A204.1 (cell line): ENCODE measurements at regions not wholly inside any gene's neighbourhood (a gene's known extent, or its start where the extent isn't known, plus 50 kb on each side); places are given as distances from the start of the nearest gene placed in this dataset.
"Not testable (repeated sequence)": the region's sequence is repeated elsewhere in the genome, so short reads cannot be mapped to it uniquely, and the experiment has no call there.

Experiments used
- FAIRE-seq: peaks from 2 replicates; lab custom pipeline; 2012; peaks lifted over from hg19 to GRCh38; lab: Jason Lieb, UNC

DNA sequence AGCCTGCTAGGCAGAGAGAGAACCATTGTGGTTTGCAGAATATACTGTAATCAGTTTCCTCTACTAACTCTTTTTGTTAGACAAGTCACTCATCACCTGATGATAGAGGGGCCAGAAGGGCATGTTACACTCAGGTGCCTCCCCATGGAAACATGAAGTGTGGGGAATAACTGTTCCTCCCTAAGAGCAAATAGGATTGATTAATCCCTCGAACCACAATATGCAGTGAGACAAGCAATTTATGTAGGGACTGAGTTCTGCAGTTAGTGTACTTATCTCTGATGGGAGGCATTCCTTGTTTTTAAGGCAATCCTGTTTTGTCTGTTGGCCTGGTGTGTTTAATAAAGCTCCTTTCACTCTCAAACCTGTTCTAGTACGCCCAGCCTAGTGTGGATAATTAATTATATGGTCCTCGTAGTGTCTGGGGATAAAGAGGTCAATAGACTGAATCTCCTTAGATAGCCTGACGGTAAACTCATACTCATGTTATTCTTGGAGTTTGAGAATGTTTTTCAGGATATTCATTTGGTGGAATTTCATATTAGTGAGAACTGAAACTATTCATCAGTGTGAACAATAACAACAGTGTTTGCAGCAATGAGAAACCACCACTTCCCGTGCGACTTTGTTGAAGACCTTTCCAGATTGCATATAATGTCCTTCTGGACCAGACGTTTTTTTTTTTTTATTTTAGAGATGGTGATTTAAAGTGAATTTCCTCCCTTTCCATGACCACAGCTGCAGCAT, 344.8 kb upstream of the FZD8 start:
- no peak for FAIRE-seq

- FAIRE-seq, result no peak
These were observed 337.0 kb upstream of the FZD8 start for GRCh38 chr10:35979116-35979515.

DNA sequence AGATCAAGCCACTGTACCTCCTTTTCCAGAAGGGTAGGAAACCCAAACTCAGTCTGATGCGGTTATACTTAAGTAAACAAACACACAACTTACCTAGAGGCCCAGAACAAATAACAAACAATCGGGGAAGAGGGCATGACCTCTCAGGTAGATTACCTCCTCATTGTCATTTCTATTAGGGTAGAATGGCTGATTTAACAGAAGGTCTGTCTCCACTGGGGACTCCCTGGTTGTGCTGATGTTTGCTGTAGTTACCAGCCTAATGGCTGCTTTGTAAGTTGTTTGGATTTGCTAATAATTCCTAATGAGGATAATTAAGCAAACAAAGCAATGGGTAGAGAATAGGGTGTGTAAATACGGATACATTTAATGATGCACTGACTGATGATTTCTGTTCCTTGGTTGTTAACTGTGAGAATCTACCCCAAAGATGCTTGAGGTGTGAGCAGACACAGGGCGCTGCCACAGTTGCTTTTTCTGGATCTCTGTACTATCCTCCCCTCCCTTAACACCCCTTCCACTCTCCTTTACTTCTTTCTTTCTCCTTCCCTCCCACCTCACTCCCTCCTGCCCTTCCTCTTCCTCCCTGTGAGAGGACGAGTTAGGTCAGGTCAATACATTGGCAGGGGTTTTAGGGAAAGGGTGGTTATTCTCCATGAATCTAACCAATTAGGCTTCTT, 332.0 kb upstream of the FZD8 start:
- FAIRE-seq, result not testable (repeated sequence)

DNA sequence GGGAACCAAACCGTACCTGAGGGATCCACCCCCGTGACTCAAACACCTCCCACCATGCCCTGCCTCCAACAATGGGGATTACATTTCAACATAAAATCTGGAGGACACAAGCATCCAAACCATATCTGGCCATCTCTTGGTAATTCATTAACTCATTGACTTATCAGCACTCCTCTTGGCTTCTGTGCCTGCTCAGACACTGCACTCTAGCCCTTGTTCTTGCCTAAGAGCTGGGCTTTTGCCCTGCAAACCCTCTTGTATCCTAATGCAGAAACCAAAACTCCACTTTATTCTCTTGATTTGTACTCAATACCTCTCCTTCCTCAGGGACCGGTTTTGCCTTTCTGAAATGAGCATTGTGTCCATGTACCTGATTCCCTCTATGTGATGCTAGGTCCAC, 330.2 kb upstream of the FZD8 start:
- FAIRE-seq, result no peak

DNA sequence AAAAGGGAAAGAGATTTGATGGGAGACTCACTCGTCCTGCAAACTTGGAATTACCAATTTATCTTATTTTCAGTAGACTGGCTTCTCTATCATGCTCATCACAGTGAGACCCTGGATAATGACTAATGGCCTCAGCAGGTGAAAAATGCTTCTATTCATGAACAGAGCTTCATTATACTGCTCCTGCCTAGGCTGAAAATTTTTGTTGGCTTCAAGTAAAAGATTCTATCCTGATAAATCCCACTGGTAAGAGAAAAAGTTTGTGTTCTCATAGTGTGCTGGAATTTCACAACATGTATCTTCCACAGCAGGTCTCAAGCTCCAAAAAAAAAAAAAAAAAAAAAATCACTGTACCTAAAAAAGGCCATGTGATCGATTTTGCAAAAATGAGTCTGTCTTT, 329.3 kb upstream of the FZD8 start:
- no peak for FAIRE-seq

GRCh38 chr10:35963685-35964084, 321.6 kb upstream of the FZD8 start:
- FAIRE-seq, result no peak

DNA sequence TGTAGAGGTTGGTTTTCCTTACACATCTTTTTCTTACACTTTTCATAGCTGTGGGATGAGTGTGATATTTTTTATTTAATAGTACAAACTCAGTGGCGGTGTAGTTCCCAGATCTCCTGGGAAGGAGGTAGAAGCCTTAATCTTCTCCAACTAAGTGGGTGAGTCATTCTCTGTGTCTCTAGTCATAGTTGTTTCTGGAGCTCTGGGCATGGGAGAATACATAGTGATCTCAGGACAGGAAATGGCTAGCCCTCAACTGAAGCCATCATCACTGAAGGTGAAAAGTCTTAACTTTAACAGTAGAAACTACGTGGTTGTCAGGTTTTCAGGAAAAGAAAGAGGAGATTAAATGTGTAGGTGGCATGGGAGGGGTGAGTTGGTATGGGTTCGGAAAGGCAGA, 319.4 kb upstream of the FZD8 start:
- no peak for FAIRE-seq

- no peak for FAIRE-seq
These were observed 317.2 kb upstream of the FZD8 start for GRCh38 chr10:35959252-35959651.

DNA sequence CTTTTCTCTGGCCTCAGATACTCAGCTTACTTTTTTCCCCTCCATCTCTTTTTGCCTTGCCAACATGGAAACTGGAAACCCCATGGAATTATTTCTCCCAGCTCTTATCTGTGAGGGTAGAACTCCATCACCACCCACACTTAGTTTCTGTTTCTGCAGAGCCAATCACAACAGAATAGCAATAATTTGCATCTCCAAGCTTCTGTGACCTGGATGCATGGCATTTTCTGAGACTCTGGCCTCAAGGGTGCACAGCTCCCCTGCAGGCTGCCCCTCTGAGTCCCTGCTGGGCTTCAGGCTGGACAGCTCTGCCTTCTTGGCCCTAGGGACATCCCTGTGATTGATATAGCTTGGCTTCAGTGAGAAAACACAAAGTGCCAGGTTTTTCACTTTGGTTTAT, 316.5 kb upstream of the FZD8 start:
- FAIRE-seq, result not testable (repeated sequence)

DNA sequence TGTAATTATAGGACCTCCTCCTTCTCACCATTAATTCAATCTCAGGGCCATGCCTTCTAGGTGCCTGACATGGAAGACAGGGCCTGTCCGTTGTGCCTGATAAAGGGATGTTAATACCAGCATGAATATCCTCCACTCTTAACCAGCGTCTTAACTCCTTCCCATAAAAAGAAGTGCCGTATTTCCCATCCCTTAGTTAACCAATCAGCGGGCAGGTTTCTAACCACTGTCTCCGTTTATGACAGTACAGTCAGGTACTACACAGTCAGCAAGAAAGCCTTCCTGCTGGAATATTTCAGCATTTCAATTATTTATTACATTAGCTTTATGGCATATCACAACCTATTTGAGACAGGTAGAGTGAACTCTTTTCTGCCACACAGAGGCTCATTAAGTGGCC, 308.6 kb upstream of the FZD8 start:
- FAIRE-seq, result no peak

GRCh38 chr10:35950226-35950625, 308.1 kb upstream of the FZD8 start:
- FAIRE-seq, result no peak

GRCh38 chr10:35949811-35950211, 307.7 kb upstream of the FZD8 start:
- FAIRE-seq, result no peak

GRCh38 chr10:35946556-35946955, 304.5 kb upstream of the FZD8 start:
- FAIRE-seq, result no peak

GRCh38 chr10:35942057-35942456, 300.0 kb upstream of the FZD8 start:
- FAIRE-seq, result no peak

DNA sequence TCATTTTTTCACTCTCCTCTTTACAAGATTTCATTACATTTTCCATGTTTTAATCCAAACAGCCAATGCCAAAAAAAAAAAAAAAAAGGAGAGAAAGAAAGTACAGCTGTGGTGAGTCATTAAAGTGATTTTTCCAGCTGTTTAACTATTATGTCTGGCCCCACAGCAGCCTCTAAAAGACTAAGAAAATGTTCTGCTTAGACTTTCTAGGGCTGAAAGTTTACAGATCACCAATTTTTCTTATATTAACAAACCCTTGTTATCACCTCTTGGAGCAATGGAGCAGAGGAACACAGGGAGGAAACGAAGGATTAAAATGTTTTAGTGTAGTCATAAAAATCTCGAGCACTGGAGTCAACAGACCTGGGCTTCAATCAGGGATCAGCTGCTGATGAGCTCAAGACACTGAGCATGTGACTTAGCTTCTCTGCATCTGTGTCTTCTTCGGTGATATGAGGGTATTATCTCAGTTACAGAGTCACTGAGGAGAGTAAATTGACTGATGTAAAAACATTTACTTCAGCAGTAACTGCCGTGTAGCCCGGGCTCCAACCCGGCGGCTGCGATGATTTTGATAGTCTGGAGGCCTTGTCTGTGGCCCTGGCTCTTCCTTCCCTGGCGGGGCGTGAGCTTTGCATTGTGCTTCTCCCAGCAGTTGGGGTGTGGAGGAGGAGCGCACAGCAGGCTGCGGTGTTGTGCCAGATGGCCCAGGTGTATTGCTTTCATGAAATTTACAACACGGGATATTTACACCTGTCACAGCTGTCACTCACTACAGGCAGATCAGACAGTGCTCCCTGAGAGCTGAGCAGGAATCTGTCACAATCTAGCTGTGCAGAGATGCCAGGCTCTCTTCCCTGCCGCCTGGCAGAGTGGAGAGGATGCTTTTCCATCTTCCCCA, 298.3 kb upstream of the FZD8 start:
- no peak for FAIRE-seq

DNA sequence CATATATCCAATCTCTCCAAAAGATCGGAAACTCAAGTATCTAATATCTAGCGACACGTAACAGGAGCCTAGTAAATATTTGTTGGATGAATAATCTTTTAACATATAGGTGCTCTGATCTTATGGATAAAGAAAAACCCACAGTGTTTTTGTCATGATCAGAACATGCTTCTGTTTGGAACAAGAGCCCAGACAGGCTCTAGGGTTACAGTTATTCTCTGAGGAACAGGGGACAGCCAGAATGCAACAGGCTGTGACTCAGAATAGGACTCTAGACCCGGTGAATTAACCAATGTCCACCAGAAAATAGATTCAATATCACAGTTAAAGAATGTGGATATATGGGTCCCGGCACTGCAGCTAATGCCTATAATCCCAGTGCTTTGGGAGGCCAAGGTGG, 296.1 kb upstream of the FZD8 start:
- FAIRE-seq, result no peak

DNA sequence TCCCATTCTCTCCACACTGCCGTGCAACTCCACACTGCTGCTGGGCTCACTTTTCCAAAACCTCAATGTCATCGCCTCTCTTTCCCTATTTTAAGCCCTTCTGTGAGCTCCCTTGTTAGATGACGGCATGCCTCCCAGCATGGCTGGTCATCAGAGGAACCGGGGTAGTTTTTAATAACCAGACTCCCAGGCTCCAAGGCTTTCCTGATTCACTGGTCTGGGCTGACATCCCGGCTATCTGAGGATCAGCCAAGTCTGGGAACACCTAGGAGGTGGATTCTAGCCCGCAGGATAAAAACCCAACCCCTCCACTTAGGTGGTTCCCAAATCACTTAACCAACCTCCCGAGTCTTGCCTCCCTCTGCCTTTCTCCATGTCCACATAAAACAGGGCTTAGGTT, 295.4 kb upstream of the FZD8 start:
- no peak for FAIRE-seq

DNA sequence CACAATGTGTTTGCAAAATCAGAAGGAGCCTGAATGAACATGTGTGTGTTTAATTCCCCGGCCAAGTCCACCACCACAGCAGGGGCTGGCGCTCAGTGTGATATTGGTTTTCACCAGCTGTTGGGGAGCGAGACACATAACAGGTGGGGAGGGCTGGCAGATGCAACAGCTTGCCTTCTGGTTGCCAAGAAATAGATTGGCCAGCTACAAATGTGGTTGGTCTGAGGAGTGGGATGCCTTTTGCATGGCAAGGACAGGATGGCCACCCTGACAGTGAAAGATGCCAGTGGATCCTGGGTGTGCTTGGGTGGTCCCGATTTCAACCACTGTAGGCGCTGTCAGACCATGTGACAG, 292.5 kb upstream of the FZD8 start:
- FAIRE-seq, result no peak

DNA sequence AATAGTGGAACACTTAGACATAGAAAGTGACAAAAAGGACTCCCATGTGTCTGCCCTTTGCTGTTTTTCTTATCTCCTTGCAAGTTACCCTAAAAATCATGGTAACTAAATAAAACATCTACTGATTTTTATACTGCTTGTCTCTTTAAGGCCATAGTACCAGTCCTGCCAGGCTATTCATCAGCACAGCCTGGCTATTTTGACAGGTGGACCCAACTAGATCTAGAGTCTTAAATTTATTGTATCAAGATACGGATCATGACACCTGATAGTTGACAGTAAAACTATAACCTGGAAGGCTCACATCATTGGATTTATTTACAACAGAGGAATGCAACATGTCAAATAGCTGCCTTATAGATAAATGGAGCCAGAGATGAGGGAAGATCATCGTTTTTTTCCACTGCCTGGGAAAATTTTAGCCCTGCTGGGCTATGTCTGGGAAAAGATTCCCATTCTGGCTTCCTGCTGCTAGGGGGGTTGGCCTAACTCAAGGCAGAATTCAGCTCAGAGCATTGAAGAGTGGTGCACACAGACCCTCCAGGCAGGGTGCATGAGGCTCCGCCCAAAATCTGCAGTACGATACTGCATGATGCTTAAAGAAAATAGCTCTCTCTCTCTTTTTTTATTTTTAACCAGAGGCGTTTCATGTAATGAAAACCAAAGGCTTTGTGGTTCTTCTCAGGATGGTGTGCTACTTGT, 292.0 kb upstream of the FZD8 start:
- no peak for FAIRE-seq

DNA sequence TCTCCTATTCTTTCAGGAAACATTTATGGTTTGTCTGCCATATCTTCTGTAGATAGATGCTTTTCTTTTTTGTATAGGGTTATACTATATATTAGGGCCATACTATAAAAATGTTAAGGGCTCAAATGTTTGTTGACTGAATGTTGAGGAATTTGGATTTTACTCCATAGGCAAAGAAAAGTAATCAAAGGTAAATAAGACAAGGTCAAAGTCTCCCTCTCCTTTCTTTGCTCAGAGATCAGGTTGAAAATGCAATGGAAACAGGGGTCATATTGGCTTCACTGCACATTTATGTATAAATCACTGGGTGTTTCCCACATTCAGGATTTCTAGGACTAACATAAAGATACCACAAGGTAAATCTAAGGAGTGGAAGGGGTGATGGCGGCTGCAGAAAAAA, 291.4 kb upstream of the FZD8 start:
- FAIRE-seq, result no peak

GRCh38 chr10:35929962-35930361, 287.9 kb upstream of the FZD8 start:
- FAIRE-seq, result not testable (repeated sequence)

DNA sequence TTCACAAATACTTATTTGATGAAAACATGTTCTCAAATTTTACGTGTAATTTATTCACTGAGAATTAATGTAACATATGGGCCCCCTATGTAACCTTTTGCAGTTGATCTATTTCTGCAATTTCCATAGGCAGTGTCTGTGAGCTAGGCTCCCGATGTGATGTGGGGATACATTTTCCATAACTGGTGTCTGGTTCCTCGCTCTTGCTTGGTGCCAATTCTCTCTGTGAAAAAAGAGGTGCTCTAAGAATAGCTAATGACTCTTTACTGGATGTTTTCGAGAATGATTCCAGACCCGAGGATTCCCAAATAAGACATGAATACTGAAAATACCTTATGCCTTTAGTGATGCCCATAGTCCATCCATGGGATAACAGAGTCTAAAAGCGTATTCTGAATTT, 286.7 kb upstream of the FZD8 start:
- FAIRE-seq, result no peak
